Activated CD4-positive, alpha-beta memory T cell treated with anti-CD3 and anti-CD28 coated beads, Interleukin-2, amount 10 ng/mL, durations not matched to agents 7 days and 5 days (primary cell): ENCODE measurements at regions not wholly inside any gene's neighbourhood (a gene's known extent, or its start where the extent isn't known, plus 50 kb on each side); places are given as distances from the start of the nearest gene placed in this dataset.

Source experiments
- CTCF ChIA-PET: fragments of 350-600 bp; sonication (Branson Sonifier 250); formaldehyde crosslinking; loops from one replicate; lab custom pipeline; 2021; ENCODE audit warnings: antibody characterized with exemption, inconsistent platforms; lab: Charles Lee
- POLR2A ChIA-PET: fragments of 350-600 bp; sonication (Branson Sonifier 250); formaldehyde crosslinking; loops from one replicate; lab custom pipeline; 2021; ENCODE audit warnings: antibody characterized with exemption; lab: Charles Lee
- DNase-seq: peaks from one replicate; pipeline ENCODE4 v3.0.0-alpha.2; 2020
- H3K27ac Mint-ChIP-seq: one replicate; pipeline ENCODE4 v1.8.0; 2021; ENCODE audit warnings: mild to moderate bottlenecking, mixed read lengths
- H3K27me3 Mint-ChIP-seq: one replicate; pipeline ENCODE4 v1.8.0; 2021; ENCODE audit warnings: mixed read lengths
- H3K36me3 Mint-ChIP-seq: one replicate; pipeline ENCODE4 v1.8.0; 2021; ENCODE audit warnings: low read depth, mixed read lengths
- H3K4me1 Mint-ChIP-seq: one replicate; pipeline ENCODE4 v1.8.0; 2021; ENCODE audit warnings: mixed read lengths
- H3K4me3 Mint-ChIP-seq: one replicate; pipeline ENCODE4 v1.8.0; 2021; ENCODE audit warnings: mild to moderate bottlenecking, mixed read lengths
- H3K9me3 Mint-ChIP-seq: one replicate; pipeline ENCODE4 v1.8.0; 2021; ENCODE audit warnings: mixed read lengths

DNA sequence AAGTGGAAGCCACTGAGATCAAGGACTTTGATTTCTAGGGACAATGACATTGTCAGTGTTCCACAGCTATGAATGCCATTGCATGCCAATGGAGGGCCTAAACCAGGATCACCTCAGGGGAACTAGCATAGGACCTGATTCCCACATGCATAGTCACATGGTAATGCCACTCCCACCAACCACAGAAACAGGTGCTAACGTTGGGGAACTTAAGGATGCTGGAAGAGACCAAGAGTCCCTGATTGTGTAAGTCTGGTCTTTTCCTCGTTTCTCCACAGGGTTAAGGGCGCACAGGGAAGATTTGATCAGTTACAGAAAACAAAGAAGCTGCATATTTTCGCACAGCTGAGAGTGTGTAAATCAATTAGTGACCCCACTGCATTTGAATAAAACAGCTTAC, 59.4 kb upstream of the CD44 start:
- Mint-ChIP-seq H3K36me3 (peaks cover 32% of the 10 kb centered on the region), H3K27me3 (no peaks in the 10 kb centered on the region), H3K4me3 (no peak overlapping the region), H3K27ac (peak overlapping the region; percentile 99), H3K9me3 (peaks cover 8% of the 10 kb centered on the region), H3K4me1 (peaks cover 88% of the 10 kb centered on the region)
- no peak for DNase-seq
- ChIA-PET CTCF (interaction anchor here (0.9 kb wide), 1 partner anchor 49 kb away, joined by 4 read pairs; no protein-coding TSS in a partner anchor), POLR2A (interaction anchor here (1.1 to 5.7 kb wide), 7 partner anchors 13 to 95 kb away, joined by 3 to 50 read pairs (median 8); partner anchors contain the start of gene CD44)

DNA sequence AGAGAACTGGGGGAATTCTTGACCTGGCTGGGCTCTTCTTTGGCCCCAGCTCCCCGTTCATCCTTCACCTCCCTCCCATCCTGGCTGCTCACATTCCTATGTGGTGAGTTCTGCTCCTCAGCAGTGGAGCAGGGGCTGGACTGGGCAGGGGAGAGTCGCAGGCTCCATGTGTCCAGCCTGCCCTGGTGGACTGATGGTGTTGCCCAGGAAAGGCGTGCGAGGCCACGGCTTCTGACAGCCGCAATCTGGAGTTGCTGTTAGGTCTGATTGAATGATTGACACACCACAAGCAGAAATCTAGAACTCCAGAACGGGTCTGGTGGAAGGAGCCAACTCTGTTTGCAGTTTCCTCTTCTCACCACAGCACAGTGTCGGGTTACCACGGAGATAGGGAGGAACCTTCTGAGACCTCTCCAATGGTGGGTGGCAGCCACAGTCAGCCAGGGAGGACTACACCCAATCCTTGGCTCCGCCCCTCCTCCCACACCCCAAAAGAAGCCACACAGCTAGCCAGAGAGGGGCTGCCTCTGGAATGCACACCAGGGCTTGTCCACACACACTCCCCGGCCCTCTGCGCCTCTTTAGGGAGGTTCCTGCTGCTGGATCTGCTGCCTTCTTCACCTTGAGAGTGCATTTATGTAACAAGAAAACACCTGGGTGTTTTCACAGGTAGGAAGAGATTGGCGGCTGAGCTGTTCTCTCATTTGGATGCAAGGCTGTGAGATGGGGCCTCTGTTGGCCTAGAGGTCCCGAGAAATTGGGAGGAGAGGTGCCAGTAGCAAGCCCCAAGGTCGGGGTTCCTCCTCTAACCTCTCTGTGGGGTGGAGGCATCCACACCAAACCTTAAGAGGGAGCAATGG, 56.4 kb upstream of the CD44 start:
- H3K9me3 Mint-ChIP-seq = peaks cover 11% of the 10 kb centered on the region
- H3K4me3 Mint-ChIP-seq = peak overlapping the region; percentile 77
- ChIA-PET CTCF (interaction anchor here (1.2 to 1.9 kb wide), 3 partner anchors 57 to 156 kb away, joined by 3 to 5 read pairs (median 4); partner anchors contain the start of gene CD44), POLR2A (interaction anchor here (0.8 to 5.4 kb wide), 15 partner anchors 11 to 167 kb away, joined by 3 to 47 read pairs (median 5); partner anchors contain the start of gene CD44)
- peak overlapping the region; percentile 91 for H3K27ac Mint-ChIP-seq
- peaks cover 34% of the 10 kb centered on the region for H3K36me3 Mint-ChIP-seq
- H3K27me3 Mint-ChIP-seq = no peaks in the 10 kb centered on the region
- DNase-seq = peak; percentile 92
- H3K4me1 Mint-ChIP-seq = peaks cover 84% of the 10 kb centered on the region

DNA sequence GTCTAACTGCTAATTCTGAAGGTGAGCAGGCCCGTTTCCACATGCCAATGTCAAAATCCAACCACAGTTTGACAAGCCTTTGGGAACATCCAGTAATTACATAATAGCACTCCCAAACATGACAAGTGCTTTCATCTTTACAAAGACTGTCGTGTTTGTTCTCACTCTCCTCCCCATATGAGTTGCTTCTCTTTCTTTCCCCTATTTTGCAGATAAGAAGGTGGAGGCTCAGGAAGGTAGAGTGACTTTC, 55.9 kb upstream of the CD44 start:
- H3K9me3 Mint-ChIP-seq = peaks cover 12% of the 10 kb centered on the region
- peak overlapping the region; percentile 91 for H3K27ac Mint-ChIP-seq
- no peak for DNase-seq
- no peaks in the 10 kb centered on the region for H3K27me3 Mint-ChIP-seq
- peaks cover 34% of the 10 kb centered on the region for H3K36me3 Mint-ChIP-seq
- POLR2A ChIA-PET = interaction anchor here (1.1 to 5.4 kb wide), 11 partner anchors 11 to 84 kb away, joined by 4 to 47 read pairs (median 5); partner anchors contain the start of gene CD44
- H3K4me1 Mint-ChIP-seq = peaks cover 84% of the 10 kb centered on the region
- H3K4me3 Mint-ChIP-seq = peak overlapping the region; percentile 77
- CTCF ChIA-PET = interaction anchor here (1.3 to 1.9 kb wide), 3 partner anchors 54 to 80 kb away, joined by 3 to 5 read pairs (median 4); partner anchors contain the start of gene CD44

DNA sequence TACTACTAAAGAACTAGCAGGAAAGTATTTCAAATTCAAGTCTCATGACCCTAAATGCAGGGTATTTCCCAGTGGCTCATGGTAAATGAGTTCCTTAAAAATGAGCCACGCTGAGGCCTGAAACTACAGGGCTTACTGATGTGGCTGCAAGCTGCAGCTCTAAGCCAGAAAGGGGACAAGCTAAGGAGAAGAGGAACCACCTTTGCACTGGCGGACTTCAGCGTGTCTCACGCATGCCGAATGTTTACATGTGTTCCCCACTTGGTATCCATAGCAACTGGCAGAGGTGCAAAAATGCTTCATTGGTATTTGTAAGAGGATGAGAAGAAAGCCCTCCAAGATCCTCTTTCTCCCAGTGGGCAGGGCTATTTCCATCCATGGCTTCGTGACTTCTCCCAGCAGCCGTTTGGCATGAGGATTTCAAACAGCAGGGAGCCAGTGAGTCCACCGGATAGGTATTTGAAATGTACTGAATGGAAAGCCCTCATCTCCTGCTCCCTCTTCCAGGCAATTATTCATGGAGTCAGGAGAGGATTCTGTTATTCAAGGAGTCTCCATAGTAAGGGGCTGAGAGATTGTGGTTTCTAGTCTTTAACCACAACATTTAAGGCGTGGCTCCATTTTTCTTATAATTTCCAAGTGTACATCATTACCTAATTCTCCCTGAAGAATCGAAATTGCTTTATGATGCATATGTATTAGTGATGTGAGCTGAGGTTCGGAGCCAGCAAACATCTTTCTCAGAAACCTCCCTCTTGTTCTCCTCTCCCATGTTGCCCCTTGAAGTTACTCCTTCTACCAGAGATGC, 55.3 kb upstream of the CD44 start:
- Mint-ChIP-seq H3K27me3 (no peaks in the 10 kb centered on the region), H3K36me3 (peaks cover 34% of the 10 kb centered on the region), H3K27ac (peak overlapping the region; percentile 91), H3K4me3 (peak overlapping the region; percentile 77), H3K9me3 (peaks cover 15% of the 10 kb centered on the region), H3K4me1 (peaks cover 84% of the 10 kb centered on the region)
- ChIA-PET POLR2A (interaction anchor here (1.1 to 5.4 kb wide), 10 partner anchors 12 to 84 kb away, joined by 5 to 47 read pairs (median 6); partner anchors contain the start of gene CD44), CTCF (interaction anchor here (1.3 kb wide), 1 partner anchor 54 kb away, joined by 3 read pairs; no protein-coding TSS in a partner anchor)
- DNase-seq = peak; percentile 69

DNA sequence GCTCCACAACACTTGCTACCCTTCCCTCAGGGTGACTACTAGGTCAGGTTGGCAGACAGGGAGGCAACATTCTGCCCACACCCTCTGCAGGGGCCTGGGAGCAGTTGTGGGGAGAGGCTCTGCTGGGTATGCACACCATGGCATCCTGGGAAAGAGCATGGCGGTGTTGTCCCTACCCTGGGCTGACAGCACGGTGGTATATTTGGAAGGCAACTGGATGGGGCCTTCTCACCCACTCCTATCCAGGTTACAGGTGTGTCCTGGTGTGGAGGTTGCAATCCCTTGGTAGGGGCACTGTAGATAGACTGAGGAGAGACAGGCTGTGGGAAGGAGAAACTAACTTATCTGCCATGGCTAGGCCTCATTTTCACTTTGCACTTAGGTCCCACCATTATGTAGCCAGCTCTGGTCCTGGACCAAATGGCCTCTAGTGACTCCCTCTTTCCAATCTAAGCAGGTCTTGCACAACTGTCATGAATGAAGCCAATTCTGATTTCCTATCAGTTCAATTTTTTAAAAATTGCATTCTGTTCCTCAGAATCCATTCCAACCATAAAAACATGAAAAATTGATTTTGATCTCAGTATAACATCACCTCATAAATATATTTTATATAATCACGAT, 54.0 kb upstream of the CD44 start:
- ChIA-PET POLR2A (interaction anchor here (0.7 to 5.4 kb wide), 4 partner anchors 9 to 55 kb away, joined by 3 to 47 read pairs (median 10); partner anchors contain the start of gene CD44), CTCF (interaction anchor here (1.2 to 1.6 kb wide), 2 partner anchors 81 to 154 kb away, joined by 4 read pairs; no protein-coding TSS in a partner anchor)
- Mint-ChIP-seq H3K4me1 (peaks cover 73% of the 10 kb centered on the region), H3K4me3 (no peak overlapping the region), H3K27me3 (no peaks in the 10 kb centered on the region), H3K36me3 (peaks cover 21% of the 10 kb centered on the region), H3K27ac (peak overlapping the region; percentile 24), H3K9me3 (peaks cover 17% of the 10 kb centered on the region)
- DNase-seq = no peak

DNA sequence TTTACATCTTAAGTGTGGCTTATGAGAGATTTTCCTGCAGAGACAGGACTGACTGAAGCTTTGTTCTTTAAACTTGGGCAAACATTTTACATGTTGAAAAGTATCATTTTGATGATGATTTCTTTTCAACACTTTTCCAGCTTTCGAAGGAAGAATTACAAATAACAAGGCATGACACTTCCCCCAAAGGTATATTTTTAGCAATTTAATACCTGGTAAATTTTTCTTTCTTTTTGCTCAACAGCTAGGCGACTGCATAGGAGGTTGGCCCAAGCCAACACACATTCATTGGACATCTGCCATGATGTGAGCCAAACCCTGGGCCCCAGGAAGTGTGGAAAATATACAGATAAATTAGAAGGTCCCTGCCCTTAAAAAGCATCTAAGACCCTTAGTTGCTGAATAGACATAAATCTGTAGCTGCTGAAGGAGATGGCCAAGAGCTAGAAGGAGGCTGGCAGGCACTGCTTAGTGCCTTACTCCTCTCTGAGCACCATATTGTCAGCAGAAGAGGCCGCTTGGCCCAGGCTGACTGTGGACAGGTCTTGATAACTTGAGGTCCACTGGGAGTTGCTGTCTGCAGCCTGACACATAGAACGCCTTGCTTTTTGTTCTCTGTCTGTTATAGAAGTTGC, 53.3 kb upstream of the CD44 start:
- DNase-seq = no peak
- Mint-ChIP-seq H3K27me3 (no peaks in the 10 kb centered on the region), H3K4me1 (peaks cover 65% of the 10 kb centered on the region), H3K4me3 (no peak overlapping the region), H3K9me3 (peaks cover 15% of the 10 kb centered on the region), H3K27ac (no peak overlapping the region), H3K36me3 (peaks cover 17% of the 10 kb centered on the region)
- CTCF ChIA-PET = interaction anchor here (1.2 to 1.6 kb wide), 2 partner anchors 80 to 153 kb away, joined by 4 read pairs; no protein-coding TSS in a partner anchor
- POLR2A ChIA-PET = interaction anchor here (1.4 to 5.4 kb wide), 3 partner anchors 9 to 55 kb away, joined by 3 to 47 read pairs (median 17); partner anchors contain the start of gene CD44

DNA sequence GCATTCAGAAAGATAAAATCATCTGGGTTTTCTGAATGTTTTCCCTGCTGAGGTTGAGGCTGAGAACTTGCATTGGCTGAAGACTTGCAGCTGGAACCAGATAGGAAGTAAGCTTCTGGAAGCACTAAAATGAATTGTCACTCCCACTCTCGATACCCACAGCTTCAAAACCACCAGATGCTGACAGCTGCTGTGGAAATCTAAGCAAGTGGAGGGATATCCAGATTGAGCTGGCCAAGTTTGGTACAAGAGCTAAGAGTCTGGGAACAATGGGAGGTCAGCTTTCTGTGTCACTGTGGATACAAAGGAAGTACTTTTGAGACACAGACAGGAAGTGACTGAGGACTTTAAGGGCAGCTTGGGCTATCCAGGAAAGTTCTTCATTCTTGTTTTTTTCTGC, 51.3 kb upstream of the CD44 start:
- H3K27me3 Mint-ChIP-seq = peaks cover 6% of the 10 kb centered on the region
- H3K9me3 Mint-ChIP-seq = peaks cover 9% of the 10 kb centered on the region
- POLR2A ChIA-PET = interaction anchor here (0.9 to 1.4 kb wide), 5 partner anchors 9 to 75 kb away, joined by 3 to 4 read pairs (median 3); partner anchors contain the start of gene CD44
- DNase-seq = no peak
- peaks cover 47% of the 10 kb centered on the region for H3K4me1 Mint-ChIP-seq
- H3K27ac Mint-ChIP-seq = no peak overlapping the region
- H3K4me3 Mint-ChIP-seq = no peak overlapping the region
- peaks cover 13% of the 10 kb centered on the region for H3K36me3 Mint-ChIP-seq
- CTCF ChIA-PET = no interaction called here

DNA sequence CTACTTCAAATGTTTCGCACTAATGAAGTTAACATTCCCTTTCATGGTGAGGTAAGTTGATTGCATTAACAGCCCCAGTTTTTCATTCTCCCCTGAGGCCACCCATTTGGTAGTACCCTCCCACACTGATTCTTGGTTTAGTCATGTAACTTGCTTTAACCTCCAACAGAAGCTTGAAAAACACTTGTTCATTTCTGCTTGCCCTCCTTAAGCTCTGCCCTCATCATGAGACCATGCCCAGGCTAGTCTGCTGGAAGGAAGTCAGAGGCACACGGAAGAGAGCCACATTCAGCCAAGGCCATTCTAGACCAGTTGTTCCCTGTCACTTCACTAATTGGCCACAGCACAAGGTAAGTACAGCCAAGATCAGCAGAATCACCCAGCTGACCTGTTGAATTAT, 50.7 kb upstream of the CD44 start:
- DNase-seq = no peak
- peaks cover 10% of the 10 kb centered on the region for H3K27me3 Mint-ChIP-seq
- ChIA-PET POLR2A (interaction anchor here (1.2 to 1.4 kb wide), 5 partner anchors 9 to 74 kb away, joined by 3 to 4 read pairs (median 3); partner anchors contain the start of gene CD44), CTCF (interaction anchor here (0.9 kb wide), 1 partner anchor 10 kb away, joined by 3 read pairs; no protein-coding TSS in a partner anchor)
- peaks cover 41% of the 10 kb centered on the region for H3K4me1 Mint-ChIP-seq
- peaks cover 11% of the 10 kb centered on the region for H3K9me3 Mint-ChIP-seq
- no peak overlapping the region for H3K27ac Mint-ChIP-seq
- no peak overlapping the region for H3K4me3 Mint-ChIP-seq
- peaks cover 17% of the 10 kb centered on the region for H3K36me3 Mint-ChIP-seq

DNA sequence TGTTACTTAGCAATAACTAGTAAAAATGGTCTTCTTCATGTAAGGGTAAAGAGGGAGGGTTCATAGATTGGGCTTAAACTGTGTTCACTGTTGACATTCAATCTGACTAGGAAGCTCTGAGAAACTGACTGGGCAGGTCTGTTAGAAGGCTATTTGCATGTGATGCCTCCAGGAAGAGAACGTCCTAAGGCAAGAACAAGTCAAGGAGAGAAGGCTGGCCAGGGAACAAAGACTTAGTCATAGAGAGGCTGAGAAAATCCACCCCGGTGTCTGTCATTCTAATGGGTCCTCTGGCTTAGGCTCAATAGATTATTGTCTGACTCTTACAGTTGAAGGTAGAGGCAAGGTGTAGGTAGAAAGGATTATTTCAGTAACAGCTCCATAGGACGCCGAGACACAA, 50.3 kb upstream of the CD44 start:
- H3K4me3 Mint-ChIP-seq = no peak overlapping the region
- ChIA-PET POLR2A (interaction anchor here (1.2 to 1.4 kb wide), 5 partner anchors 9 to 74 kb away, joined by 3 to 4 read pairs (median 3); no protein-coding TSS in a partner anchor), CTCF (interaction anchor here (0.9 kb wide), 1 partner anchor 10 kb away, joined by 3 read pairs; no protein-coding TSS in a partner anchor)
- H3K36me3 Mint-ChIP-seq = peaks cover 20% of the 10 kb centered on the region
- peaks cover 14% of the 10 kb centered on the region for H3K9me3 Mint-ChIP-seq
- DNase-seq = no peak
- H3K4me1 Mint-ChIP-seq = peaks cover 36% of the 10 kb centered on the region
- H3K27ac Mint-ChIP-seq = no peak overlapping the region
- peaks cover 13% of the 10 kb centered on the region for H3K27me3 Mint-ChIP-seq
